IMR-90 (cell line): ENCODE measurements at regions not wholly inside any gene's neighbourhood (a gene's known extent, or its start where the extent isn't known, plus 50 kb on each side); places are given as distances from the start of the nearest gene placed in this dataset.

ENCODE experiments used
- ATAC-seq: fragments of 200-7000 bp; cut with Tn5 transposase; 2 replicates; pipeline ENCODE4 v1.9.1; 2020; ENCODE audit warnings: low read depth, mild to moderate bottlenecking, moderate library complexity
- BruUV-seq: library from RNA; stranded (reverse); fragments of 400-500 nt; replicated peaks from 2 replicates; lab custom pipeline; 2021; lab: Mats Ljungman, UMichigan
- CTCF ChIA-PET: fragments of 300-600 bp; formaldehyde crosslinking; extraction: SDS; loops from one replicate; lab custom pipeline; 2021; ENCODE audit warnings: antibody characterized with exemption; lab: Yijun Ruan, JAX
- POLR2A ChIA-PET: fragments of 300-600 bp; sonication (Branson Sonifier 250); formaldehyde crosslinking; loops from one replicate; lab custom pipeline; 2022; ENCODE audit warnings: antibody characterized with exemption; ENCODE audit not compliant: unreplicated experiment; lab: Charles Lee
- DNase-seq: peaks from one replicate; pipeline ENCODE4 v3.0.0; 2013
- H2AFZ ChIP-seq: replicated peaks from 2 replicates; pipeline ENCODE3; 2013; ENCODE audit warnings: low read length, mild to moderate bottlenecking; ENCODE audit not compliant: poor library complexity
- H2AK5ac ChIP-seq: 2 replicates; pipeline ENCODE4 v1.6.1; 2013; ENCODE audit warnings: low read depth, low read length, inconsistent platforms
- H2AK9ac ChIP-seq: replicated peaks from 2 replicates; pipeline ENCODE3; 2013; ENCODE audit warnings: mild to moderate bottlenecking, low read depth, low read length, moderate library complexity; ENCODE audit not compliant: poor library complexity
- H2BK120ac ChIP-seq: 2 replicates; pipeline ENCODE4 v1.6.1; 2013; ENCODE audit warnings: low read depth, low read length, inconsistent platforms
- H2BK15ac ChIP-seq: 3 replicates; pipeline ENCODE4 v1.6.1; 2013; ENCODE audit warnings: low read depth, low read length, inconsistent platforms
- H2BK20ac ChIP-seq: 2 replicates; pipeline ENCODE4 v1.6.1; 2013; ENCODE audit warnings: low read depth, mild to moderate bottlenecking, inconsistent platforms, low read length, moderate library complexity
- H2BK5ac ChIP-seq: 2 replicates; pipeline ENCODE4 v1.6.1; 2013; ENCODE audit warnings: mild to moderate bottlenecking, low read depth, low read length, inconsistent platforms; ENCODE audit not compliant: poor library complexity, severe bottlenecking
- H3K14ac ChIP-seq: replicated peaks from 2 replicates; pipeline ENCODE4 v1.6.1; 2013; ENCODE audit warnings: low read depth, low read length, inconsistent platforms
- H3K18ac ChIP-seq: 2 replicates; pipeline ENCODE4 v1.6.1; 2013; ENCODE audit warnings: low read depth, low read length, control low read depth
- H3K23ac ChIP-seq: 2 replicates; pipeline ENCODE4 v1.6.1; 2013; ENCODE audit warnings: low read depth, low read length, inconsistent platforms
- H3K27ac ChIP-seq: 2 replicates; pipeline ENCODE4 v1.5.1; 2013; ENCODE audit warnings: mild to moderate bottlenecking, control low read depth, low read length; ENCODE audit not compliant: insufficient read depth
- H3K27me3 ChIP-seq: 2 replicates; pipeline ENCODE4 v1.6.1; 2013; ENCODE audit warnings: low read length; ENCODE audit not compliant: control insufficient read depth, insufficient read depth
- H3K36me3 ChIP-seq: 2 replicates; pipeline ENCODE4 v1.6.1; 2013; ENCODE audit warnings: low read length, mixed read lengths; ENCODE audit not compliant: control insufficient read depth, insufficient read depth
- H3K4ac ChIP-seq: 2 replicates; pipeline ENCODE4 v1.6.1; 2013; ENCODE audit warnings: low read depth, low read length, inconsistent platforms
- H3K4me1 ChIP-seq: 2 replicates; pipeline ENCODE4 v1.6.1; 2013; ENCODE audit warnings: low read length, mixed read lengths; ENCODE audit not compliant: control insufficient read depth, insufficient read depth
- H3K4me2 ChIP-seq: 2 replicates; pipeline ENCODE4 v1.6.1; 2013; ENCODE audit warnings: low read depth, mild to moderate bottlenecking, control low read depth, low read length, moderate library complexity
- H3K4me3 ChIP-seq: 2 replicates; pipeline ENCODE4 v1.5.1; 2013; ENCODE audit warnings: low read depth, mild to moderate bottlenecking, control low read depth, low read length, moderate library complexity; ENCODE audit not compliant: insufficient read depth
- H3K56ac ChIP-seq: 2 replicates; pipeline ENCODE4 v1.6.1; 2013; ENCODE audit warnings: low read length, inconsistent platforms; ENCODE audit not compliant: insufficient read depth; ENCODE audit errors: extremely low read depth
- H3K79me1 ChIP-seq, 2 experiments: 2 replicates each; pipeline ENCODE4 v1.6.1; 2013; ENCODE audit warnings: low read length in 2 of 2, inconsistent platforms in 1 of 2, low read depth in 1 of 2
- H3K9ac ChIP-seq: 2 replicates; pipeline ENCODE4 v1.6.1; 2013; ENCODE audit warnings: low read depth, low read length, control low read depth
- H3K9me1 ChIP-seq: 2 replicates; pipeline ENCODE4 v1.6.1; 2013; ENCODE audit warnings: low read length, inconsistent platforms; ENCODE audit not compliant: insufficient read depth
- H3K9me3 ChIP-seq: 2 replicates; pipeline ENCODE4 v1.6.1; 2013; ENCODE audit warnings: low read length; ENCODE audit not compliant: control insufficient read depth, insufficient read depth
- H4K20me1 ChIP-seq: 2 replicates; pipeline ENCODE4 v1.6.1; 2013; ENCODE audit warnings: low read length, inconsistent platforms; ENCODE audit not compliant: insufficient read depth
- H4K5ac ChIP-seq: 2 replicates; pipeline ENCODE4 v1.6.1; 2013; ENCODE audit warnings: mild to moderate bottlenecking, low read depth, low read length, control low read depth
- H4K8ac ChIP-seq, 2 experiments: 2 replicates each; pipeline ENCODE4 v1.6.1; 2013; ENCODE audit warnings: low read depth in 2 of 2, low read length in 2 of 2, control low read depth in 1 of 2, inconsistent platforms in 1 of 2
- H4K91ac ChIP-seq: 2 replicates; pipeline ENCODE4 v1.6.1; 2013; ENCODE audit warnings: low read depth, low read length, inconsistent platforms; ENCODE audit not compliant: insufficient read depth
- BHLHE40 ChIP-seq: fragments of 150-350 bp; IDR thresholded peaks from 2 replicates; pipeline ENCODE4 v1.6.1; 2016; ENCODE audit warnings: mild to moderate bottlenecking, low read depth, low read length
- FOS ChIP-seq: fragments of 150-350 bp; IDR thresholded peaks from 2 replicates; pipeline ENCODE4 v1.6.1; 2016; ENCODE audit warnings: low read depth, low read length
- WGBS, 2 experiments: methylation state at CpG; one replicate each; pipeline versions ENCODE4 v1.1.5 to v1.1.7; 2013; ENCODE audit warnings: missing lambda C conversion rate in 2 of 2; ENCODE audit not compliant: insufficient read length in 1 of 2; ENCODE audit errors: extremely low coverage in 2 of 2; 5-methylcytosine and 5-hydroxymethylcytosine counted together
- dilution Hi-C: fragments of 300-500 bp; cut with HindIII; formaldehyde crosslinking; loops from one replicate; pipeline ENCODE4 v1.14.3; 2018; ENCODE audit warnings: low sequenced_read_pairs; ENCODE audit not compliant: unreplicated experiment
- in situ Hi-C: fragments of 300-500 bp; cut with MboI; formaldehyde crosslinking; loops from 3 replicates; pipeline ENCODE4 v1.14.3; 2019; ENCODE audit warnings: low sequenced_read_pairs, inconsistent platforms, mixed read lengths
- intact Hi-C: fragments of 100-400 bp; cut with micrococcal nuclease; formaldehyde crosslinking; loops from 2 replicates; pipeline ENCODE4 v1.10.0; 2022
- TF ChIP-seq, protein P1 (sequence below): conservative IDR thresholded peaks from 2 replicates; pipeline ENCODE4 v1.5.1; 2012; ENCODE audit warnings: mild to moderate bottlenecking, low read depth, low read length, improper control_type of control experiment

DNA sequence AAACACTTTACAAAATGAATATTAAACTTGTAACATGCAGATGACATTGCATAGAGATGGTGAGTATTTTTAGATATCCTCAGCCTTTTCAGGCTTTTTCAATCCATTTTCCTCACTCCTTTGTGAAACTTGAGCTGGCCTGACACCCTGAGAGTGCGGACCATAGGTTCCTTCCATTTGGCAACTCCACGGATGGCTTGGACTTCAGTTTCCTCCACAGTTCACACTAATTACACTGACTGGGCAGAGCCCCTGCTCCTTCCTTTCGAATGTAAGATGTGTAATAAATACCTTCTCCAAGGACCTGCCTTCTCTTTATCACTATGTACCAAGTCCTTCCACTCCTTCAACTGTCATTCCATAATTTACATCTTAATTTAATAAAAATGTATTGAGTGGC, 141.7 kb upstream of the LRIG1 start:
- Histone ChIP-seq H3K27ac (no peak overlapping the region), H3K18ac (no peak overlapping the region), H3K9me3 (no peaks in the 10 kb centered on the region), H3K4me3 (no peak overlapping the region), H3K4ac (no peak overlapping the region), H2AK9ac (no peak overlapping the region), H2AFZ (no peak overlapping the region), H2BK5ac (no peak overlapping the region), H2BK120ac (no peak overlapping the region), H3K14ac (no peak overlapping the region), H3K9me1 (no peaks in the 10 kb centered on the region), H3K56ac (no peak overlapping the region), H2BK20ac (no peak overlapping the region), H4K91ac (no peak overlapping the region), H4K8ac (no peak overlapping the region), H4K5ac (no peak overlapping the region), H2BK15ac (no peak overlapping the region), H3K36me3 (no peaks in the 10 kb centered on the region), H3K79me1 (no peaks in the 10 kb centered on the region), H3K4me1 (no peaks in the 10 kb centered on the region), H3K4me2 (no peak overlapping the region), H4K20me1 (no peaks in the 10 kb centered on the region), H3K9ac (no peak overlapping the region), H3K27me3 (no peaks in the 10 kb centered on the region), H2AK5ac (no peak overlapping the region), H3K23ac (no peak overlapping the region)
- dilution Hi-C loops: no loop called here
- no TSS peak for BruUV-seq
- in situ Hi-C loops: no loop called here
- DNase-seq (no peak), ATAC-seq (no peak)
- TF ChIP-seq BHLHE40 (no peak), FOS (no peak)
- TF ChIP-seq, protein P1, sequence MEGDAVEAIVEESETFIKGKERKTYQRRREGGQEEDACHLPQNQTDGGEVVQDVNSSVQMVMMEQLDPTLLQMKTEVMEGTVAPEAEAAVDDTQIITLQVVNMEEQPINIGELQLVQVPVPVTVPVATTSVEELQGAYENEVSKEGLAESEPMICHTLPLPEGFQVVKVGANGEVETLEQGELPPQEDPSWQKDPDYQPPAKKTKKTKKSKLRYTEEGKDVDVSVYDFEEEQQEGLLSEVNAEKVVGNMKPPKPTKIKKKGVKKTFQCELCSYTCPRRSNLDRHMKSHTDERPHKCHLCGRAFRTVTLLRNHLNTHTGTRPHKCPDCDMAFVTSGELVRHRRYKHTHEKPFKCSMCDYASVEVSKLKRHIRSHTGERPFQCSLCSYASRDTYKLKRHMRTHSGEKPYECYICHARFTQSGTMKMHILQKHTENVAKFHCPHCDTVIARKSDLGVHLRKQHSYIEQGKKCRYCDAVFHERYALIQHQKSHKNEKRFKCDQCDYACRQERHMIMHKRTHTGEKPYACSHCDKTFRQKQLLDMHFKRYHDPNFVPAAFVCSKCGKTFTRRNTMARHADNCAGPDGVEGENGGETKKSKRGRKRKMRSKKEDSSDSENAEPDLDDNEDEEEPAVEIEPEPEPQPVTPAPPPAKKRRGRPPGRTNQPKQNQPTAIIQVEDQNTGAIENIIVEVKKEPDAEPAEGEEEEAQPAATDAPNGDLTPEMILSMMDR: no peak
- intact Hi-C loops: no loop called here
- CTCF ChIA-PET: no interaction called here
- no CpG with 5 or more reads among the region's 3 CpGs for WGBS, 2 experiments
- POLR2A ChIA-PET: no interaction called here
